SIG-M5 treated with dmso at 0.1 percent for 504 hours (cell line): ENCODE measurements at regions not wholly inside any gene's neighbourhood (a gene's known extent, or its start where the extent isn't known, plus 50 kb on each side); places are given as distances from the start of the nearest gene placed in this dataset.

Experiments
- DNase-seq: peaks from one replicate; lab custom pipeline; 2025; ENCODE audit not compliant: unreplicated experiment; lab: John Stamatoyannopoulos, UW

- no peak for DNase-seq
Measured at GRCh38 chr17:62913991-62914570, 52.0 kb upstream of the TANC2 start.

DNA sequence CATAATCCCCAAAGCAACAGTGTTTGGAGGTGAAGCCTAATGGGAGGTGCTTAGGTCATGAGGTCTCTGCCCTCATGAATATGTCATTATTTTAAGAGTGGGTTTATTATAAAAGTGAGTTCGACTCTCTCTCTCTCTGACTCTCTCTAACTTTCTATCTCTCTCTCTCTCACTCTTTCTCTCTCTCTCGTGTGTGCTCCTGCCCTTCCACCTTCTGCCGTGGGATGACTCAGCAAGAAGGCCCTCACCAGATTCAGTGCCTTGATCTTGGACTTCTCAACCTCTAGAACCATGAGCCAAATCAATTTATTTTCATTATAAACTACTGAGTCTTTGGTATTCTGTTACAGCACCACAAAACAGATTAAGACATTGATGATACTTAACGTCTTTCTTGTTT is 53.7 kb upstream of the TANC2 start:
- DNase-seq = no peak

DNA sequence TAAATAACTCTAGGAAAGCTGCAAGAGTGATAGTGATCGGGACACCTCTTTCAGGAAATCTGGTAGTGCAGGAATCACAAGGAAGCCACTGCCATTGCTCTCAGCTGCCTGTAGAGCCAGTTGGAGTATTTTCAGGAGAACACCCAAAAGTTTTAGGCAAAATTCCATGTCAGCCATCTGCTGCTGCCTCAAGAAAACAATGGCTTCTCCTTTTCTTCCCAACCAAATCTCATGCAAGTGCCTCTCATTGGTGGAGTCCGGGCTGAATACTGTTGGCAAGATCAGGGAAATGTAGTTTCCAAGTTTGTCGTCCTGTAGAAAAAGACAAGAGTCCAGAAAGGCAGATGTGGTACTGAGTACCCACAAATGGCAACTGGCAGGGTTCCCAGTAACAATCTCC is 54.9 kb upstream of the TANC2 start:
- no peak for DNase-seq

GRCh38 chr17:62910277-62910676 is 55.8 kb upstream of the TANC2 start:
- DNase-seq = no peak

GRCh38 chr17:62907961-62908360 is 58.1 kb upstream of the TANC2 start:
- DNase-seq = no peak

GRCh38 chr17:62906881-62907280 is 59.2 kb upstream of the TANC2 start:
- no peak for DNase-seq

DNA sequence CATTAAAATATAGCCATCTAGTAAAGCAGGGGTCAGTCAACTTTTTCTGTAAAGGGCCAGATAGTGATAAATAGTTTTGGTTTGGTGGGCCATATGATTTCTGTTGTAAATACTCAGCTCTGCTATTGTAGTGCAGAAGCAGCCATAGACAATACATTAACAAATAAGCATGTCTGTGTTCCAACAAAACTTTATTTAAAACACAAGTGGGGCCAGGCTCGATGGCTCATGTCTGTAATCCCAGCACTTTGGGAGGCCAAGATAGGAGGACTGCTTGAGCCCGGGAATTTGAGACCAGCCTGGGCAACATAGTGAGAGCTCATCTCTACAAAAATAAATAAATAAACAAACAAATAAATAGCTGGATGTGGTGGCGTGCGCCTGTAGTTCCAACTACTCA is 60.8 kb upstream of the TANC2 start:
- DNase-seq = no peak

- no peak for DNase-seq
Measured at GRCh38 chr17:62902531-62903220, 63.4 kb upstream of the TANC2 start.

DNA sequence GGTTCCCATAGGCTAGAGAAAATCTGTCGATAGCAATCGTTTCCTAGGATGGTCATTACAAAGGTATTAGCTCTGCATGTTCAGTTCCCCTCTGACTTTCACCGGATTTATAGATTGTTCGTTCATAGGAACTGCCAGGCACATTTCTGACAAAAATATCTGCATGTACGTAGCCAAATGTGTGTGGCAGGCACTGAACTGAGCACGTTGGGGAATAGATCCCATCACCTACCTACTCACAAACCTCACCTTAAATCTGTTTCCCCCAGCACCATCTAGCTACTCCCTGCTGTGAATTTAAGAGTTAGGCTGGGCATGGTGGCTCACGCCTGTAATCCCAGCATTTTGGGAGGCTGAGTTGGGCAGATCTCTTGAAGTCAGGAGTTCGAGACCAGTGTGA is 64.5 kb upstream of the TANC2 start:
- no peak for DNase-seq

DNA sequence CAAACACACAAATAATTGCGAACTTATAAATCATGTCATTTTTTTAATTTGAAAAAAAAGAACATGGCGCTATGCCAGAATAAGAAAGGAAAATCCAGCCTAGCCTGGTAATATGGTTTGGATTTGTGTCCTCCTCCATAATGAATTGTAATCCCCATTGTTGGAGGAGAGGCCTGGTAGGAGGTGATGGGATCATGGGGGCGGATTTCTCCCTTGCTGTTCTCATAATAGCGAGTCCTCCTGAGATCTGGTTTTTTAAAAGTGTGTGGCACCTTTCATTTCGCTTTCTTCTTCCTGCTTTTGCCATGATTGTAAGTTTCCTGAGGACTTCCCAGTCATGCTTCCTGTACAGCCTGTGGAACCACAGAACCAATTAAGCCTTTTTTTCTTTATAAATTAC is 65.9 kb upstream of the TANC2 start:
- DNase-seq = no peak

DNA sequence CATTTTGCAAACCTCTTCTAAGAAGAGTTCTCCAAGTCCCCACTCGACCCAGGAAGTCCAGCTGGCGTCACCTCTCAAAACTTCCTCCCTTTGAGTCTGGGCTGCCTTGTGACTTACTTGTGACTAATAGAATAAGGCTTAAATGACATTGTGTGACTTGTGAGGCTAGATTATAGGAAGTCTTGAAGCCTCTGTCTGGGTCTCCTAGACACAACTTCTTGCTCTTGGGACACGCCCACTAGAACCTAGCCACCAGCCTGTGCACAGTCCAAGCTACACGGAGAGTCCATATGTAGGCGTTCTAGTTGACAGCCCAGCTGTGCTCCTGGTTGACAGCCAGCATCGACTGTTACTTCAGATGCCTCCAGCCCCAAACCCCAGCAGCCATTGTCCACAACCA is 66.7 kb upstream of the TANC2 start:
- no peak for DNase-seq

DNA sequence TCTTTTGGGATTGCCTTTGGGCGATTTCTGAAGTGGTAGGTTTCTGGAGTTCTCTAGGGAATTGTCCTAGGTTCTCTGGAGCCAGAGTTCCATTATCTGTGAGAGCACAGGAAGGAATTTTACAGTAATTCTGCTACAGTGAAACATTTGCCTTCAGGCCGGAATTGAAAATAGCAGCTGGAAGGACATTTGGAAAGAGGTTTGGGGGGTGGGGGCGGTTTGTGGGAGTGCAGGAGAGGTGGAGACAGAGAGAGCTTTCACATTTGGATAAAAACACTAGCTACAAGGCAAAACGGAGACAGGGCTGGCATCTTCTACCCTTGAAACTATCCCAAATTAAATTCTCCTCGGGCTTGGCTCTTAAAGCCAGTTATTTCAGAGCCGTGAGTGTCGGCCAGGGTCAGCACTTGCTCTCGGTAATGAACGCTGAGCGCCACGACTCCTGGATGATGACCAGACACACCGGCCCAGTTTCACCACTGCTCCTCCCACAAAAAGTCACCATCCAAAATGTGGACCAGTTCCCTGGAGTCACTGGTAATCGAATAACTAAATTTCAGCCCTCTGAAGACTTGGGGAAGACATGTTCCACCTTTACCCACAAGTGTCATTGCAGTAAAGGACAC is 67.7 kb upstream of the TANC2 start:
- no peak for DNase-seq

DNA sequence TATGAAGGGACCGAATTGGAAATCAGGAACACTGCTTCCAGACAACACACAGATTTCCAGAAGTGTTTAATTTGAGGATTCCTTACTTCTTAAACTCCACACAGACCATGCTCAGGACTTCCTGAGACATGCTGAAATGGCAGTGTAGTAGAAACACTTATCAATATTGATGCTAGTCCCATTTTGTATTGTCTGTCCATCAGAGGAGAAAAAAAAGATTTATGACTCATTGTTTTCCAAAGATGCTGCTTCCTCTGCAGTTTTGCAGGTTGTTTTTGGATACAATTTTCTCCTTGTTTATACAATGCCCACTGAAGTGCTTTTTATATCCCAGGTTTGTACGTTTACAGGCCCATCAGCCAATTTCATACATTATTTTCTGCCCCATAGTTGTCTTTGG is 68.3 kb upstream of the TANC2 start:
- no peak for DNase-seq

DNA sequence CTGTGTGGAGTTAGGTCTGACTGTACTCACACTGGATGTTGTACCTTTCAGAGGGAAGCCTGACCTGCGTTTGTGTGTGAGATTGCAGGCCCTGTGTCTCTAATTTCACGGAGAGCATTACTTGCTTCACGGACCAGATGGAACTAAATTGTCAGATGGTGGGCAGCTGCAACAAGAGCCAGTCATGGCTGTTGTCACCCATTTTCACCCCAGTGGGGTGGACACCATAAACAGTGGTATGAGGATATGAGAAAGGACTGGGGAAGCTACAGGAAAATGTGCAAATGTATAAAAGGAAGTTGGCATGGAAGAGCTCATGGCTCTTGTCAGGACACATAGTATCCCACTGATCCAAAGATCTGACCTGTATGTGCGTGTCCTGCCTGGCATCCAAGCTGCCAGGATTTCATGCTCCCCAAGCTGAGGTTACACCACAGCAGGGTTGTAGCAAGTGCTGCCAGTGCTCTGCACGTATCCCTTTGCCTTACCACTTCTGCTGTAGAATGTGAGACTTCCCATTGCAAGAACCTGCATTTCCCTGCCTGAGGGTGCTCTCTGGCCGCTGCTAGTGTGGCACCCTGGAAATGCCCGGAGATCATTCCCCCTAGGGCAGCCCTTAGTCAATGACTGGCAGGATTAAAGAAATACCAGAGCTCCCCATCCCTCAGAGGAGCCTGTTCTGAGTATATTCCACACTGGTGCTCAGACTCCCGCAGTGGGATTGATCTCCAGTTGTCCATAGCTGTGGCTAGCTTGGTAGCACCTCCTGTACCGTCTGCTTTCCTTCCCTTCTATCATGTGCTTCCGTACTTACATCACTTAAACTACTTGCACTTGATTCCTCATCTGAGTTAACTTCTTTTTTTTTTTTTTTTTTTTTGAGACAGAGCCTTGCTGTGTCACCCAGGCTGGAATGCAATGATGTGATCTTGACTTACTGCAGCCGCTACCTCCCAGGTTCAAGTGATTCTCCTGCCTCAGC is 70.4 kb upstream of the TANC2 start:
- DNase-seq = no peak

- peak; percentile 96 for DNase-seq
Measured at GRCh38 chr17:62892870-62893338, 73.1 kb upstream of the TANC2 start.

- DNase-seq = no peak
Measured at GRCh38 chr17:62892061-62892675, 73.9 kb upstream of the TANC2 start.

- no peak for DNase-seq
Measured at GRCh38 chr17:62891659-62892058, 74.4 kb upstream of the TANC2 start.

DNA sequence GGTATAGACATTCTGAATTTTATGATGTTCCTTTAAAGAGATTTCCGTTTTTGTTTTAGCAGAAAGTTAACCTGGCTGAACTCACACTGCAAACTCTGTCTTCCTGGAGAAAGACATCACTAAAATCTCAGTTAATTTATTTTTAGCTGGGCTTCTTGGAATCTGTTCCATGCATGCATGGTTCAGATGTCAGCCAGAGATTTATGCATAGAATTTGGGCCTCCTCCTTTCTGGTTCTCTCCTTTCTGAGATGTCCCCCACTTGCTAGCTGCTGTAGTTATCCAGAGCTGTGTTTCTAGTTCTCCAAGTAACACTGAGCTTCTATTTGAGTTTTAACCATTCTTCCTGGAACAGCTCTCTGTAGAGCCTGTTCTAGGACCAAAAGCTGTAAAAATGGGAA is 77.3 kb upstream of the TANC2 start:
- DNase-seq = no peak

GRCh38 chr17:62888148-62888547 is 77.9 kb upstream of the TANC2 start:
- peak; percentile 74 for DNase-seq

DNA sequence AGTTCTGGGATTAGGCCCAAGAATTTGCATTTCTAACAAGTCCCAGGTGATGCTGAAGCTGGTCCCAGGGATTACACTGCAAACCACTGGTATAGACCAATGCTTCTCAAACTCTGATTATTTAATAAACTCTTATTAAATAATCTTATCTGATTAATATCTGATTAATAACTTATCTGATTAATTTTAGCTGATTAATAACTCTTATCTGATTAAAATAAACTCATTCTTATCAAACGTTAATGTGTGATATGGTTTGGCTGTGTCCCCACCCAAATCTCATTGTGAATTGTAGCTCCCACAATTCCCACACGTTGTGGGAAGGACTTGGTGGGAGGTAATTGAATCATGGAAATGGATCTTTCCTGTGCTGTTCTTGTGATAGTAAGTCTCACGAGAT is 78.6 kb upstream of the TANC2 start:
- no peak for DNase-seq

GRCh38 chr17:62884781-62885180 is 76.7 kb upstream of the MARCHF10 start:
- DNase-seq = no peak
